Gastroesophageal sphincter (tissue), 3 donors: ENCODE measurements at regions not wholly inside any gene's neighbourhood (a gene's known extent, or its start where the extent isn't known, plus 50 kb on each side); places are given as distances from the start of the nearest gene placed in this dataset.

Experiments
- CTCF ChIP-seq, 4 experiments: fragments of 200-600 bp in 2 of 4; fragments of 450-650 bp in 2 of 4; sonication (generic) in 1 of 4; IDR thresholded peaks; one replicate each; pipeline ENCODE4 v1.5.1; 2017 to 2019; ENCODE audit warnings: antibody characterized with exemption in 4 of 4, mild to moderate bottlenecking in 2 of 4, moderate library complexity in 2 of 4
- POLR2AphosphoS5 ChIP-seq: sonication (generic); formaldehyde crosslinking; IDR thresholded peaks from one replicate; pipeline ENCODE4 v1.6.1; 2017; ENCODE audit warnings: antibody characterized with exemption

GRCh38 chr4:14434483-14434882, 567.8 kb upstream of the CPEB2 start:
- TF ChIP-seq POLR2AphosphoS5 (no peak), CTCF (IDR thresholded peaks at IDR 0.05) (no peak)
